Kidney epithelial cell (primary cell): ENCODE measurements at regions not wholly inside any gene's neighbourhood (a gene's known extent, or its start where the extent isn't known, plus 50 kb on each side); places are given as distances from the start of the nearest gene placed in this dataset.
A peak's percentile ranks its signal among the peaks of the same experiment; 100 is the strongest.

ENCODE experiments used
- DNase-seq: peaks from one replicate; pipeline ENCODE4 v3.0.0-alpha.2; 2010; ENCODE audit warnings: low read depth
- H3K27me3 ChIP-seq: 2 replicates; pipeline ENCODE4 v1.6.0; 2011; ENCODE audit warnings: low read length; ENCODE audit not compliant: control insufficient read depth, insufficient read depth
- H3K36me3 ChIP-seq: 2 replicates; pipeline ENCODE4 v1.5.1; 2011; ENCODE audit warnings: low read length; ENCODE audit not compliant: control insufficient read depth, insufficient read depth
- H3K4me3 ChIP-seq: 2 replicates; pipeline ENCODE4 v1.5.1; 2011; ENCODE audit warnings: low read depth, mild to moderate bottlenecking, control low read depth, low read length
- CTCF ChIP-seq: IDR thresholded peaks from 2 replicates; pipeline ENCODE4 v1.5.1; 2011; ENCODE audit warnings: mild to moderate bottlenecking, moderate library complexity, low read length, control low read depth, inconsistent platforms; ENCODE audit not compliant: insufficient read depth, poor library complexity, severe bottlenecking

GRCh38 chr9:90540734-90541133, 101.9 kb downstream of the DIRAS2 start:
- H3K27me3 ChIP-seq = no peaks in the 10 kb centered on the region

GRCh38 chr9:90544488-90544887, 98.1 kb downstream of the DIRAS2 start:
- no peak for DNase-seq
- H3K36me3 ChIP-seq = no peaks in the 10 kb centered on the region
- no peak for TF ChIP-seq CTCF
- no peaks in the 10 kb centered on the region for H3K27me3 ChIP-seq
- H3K4me3 ChIP-seq = no peak overlapping the region

More at GRCh38 chr9:90540734-90541133, 101.9 kb downstream of the DIRAS2 start:
- no peaks in the 10 kb centered on the region for H3K36me3 ChIP-seq
- TF ChIP-seq CTCF = no peak
- no peak for DNase-seq
- H3K4me3 ChIP-seq = no peak overlapping the region

GRCh38 chr9:90546200-90546599, 96.4 kb downstream of the DIRAS2 start:
- TF ChIP-seq CTCF = no peak
- Histone ChIP-seq H3K36me3 (no peaks in the 10 kb centered on the region), H3K4me3 (no peak overlapping the region), H3K27me3 (no peaks in the 10 kb centered on the region)
- peak; percentile 99 for DNase-seq

GRCh38 chr9:90547896-90548295, 94.7 kb downstream of the DIRAS2 start:
- Histone ChIP-seq H3K36me3 (no peaks in the 10 kb centered on the region), H3K27me3 (no peaks in the 10 kb centered on the region), H3K4me3 (no peak overlapping the region)
- DNase-seq = no peak
- TF ChIP-seq CTCF = no peak

GRCh38 chr9:90552317-90552716, 90.3 kb downstream of the DIRAS2 start:
- TF ChIP-seq CTCF = no peak
- H3K27me3 ChIP-seq = no peaks in the 10 kb centered on the region

GRCh38 chr9:90555351-90556057, 87.1 kb downstream of the DIRAS2 start:
- Histone ChIP-seq H3K36me3 (no peaks in the 10 kb centered on the region), H3K27me3 (no peaks in the 10 kb centered on the region), H3K4me3 (no peak overlapping the region)
- no peak for DNase-seq
- TF ChIP-seq CTCF = no peak

More at GRCh38 chr9:90552317-90552716, 90.3 kb downstream of the DIRAS2 start:
- Histone ChIP-seq H3K4me3 (no peak overlapping the region), H3K36me3 (no peaks in the 10 kb centered on the region)
- DNase-seq = no peak
